ENCODE measurements at regions not wholly inside any gene's neighbourhood (a gene's known extent, or its start where the extent isn't known, plus 50 kb on each side); places are given as distances from the start of the nearest gene placed in this dataset.

DNA sequence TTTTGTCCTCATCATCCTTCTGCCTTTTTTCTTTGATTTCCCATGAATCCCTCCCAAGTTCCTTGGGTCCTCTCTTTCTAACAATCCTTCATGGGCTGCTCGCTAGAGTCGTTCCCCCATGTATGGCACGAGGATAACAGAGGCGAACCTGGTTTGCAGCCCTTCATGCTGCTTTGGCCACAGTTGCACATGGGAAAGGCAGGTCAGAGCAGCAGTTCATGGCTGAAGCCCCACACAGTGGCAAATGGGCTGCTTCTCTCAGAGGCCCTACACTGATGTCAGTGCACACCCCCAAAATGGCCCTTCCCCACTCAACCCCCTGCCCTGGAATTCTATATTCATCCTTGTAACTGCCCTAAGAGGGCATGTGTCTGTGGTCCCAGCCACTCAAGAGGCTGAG lies 335.4 kb upstream of the IGF1R start:
- Histone ChIP-seq H4K20me1 (replicated peaks; ENCODE audit: control insufficient read depth, insufficient read depth, low read length) (no peaks in the 10 kb centered on the region), H3K36me3 (ENCODE audit: control insufficient read depth, insufficient read depth, low read length) (no peaks in the 10 kb centered on the region), H3K9me3 (replicated peaks; ENCODE audit: control insufficient read depth, insufficient read depth, low read depth, low read length) (no peaks in the 10 kb centered on the region), H3K79me2 (ENCODE audit: control insufficient read depth, insufficient read depth, low read length) (no peaks in the 10 kb centered on the region), H3K27me3 (ENCODE audit: control insufficient read depth in 2 of 2, insufficient read depth in 2 of 2, low read length in 2 of 2) (no peaks in the 10 kb centered on the region), H2AFZ (ENCODE audit: low read depth, low read length) (no peak overlapping the region), H3K4me1 (replicated peaks in 1 of 2; ENCODE audit: control insufficient read depth in 2 of 2, insufficient read depth in 2 of 2, low read length in 2 of 2) (no peaks in the 10 kb centered on the region), H3K27ac (ENCODE audit: extremely low read depth, low read depth, low read length) (no peak overlapping the region), H3K9ac (ENCODE audit: insufficient read depth in 1 of 2, low read depth in 2 of 2, low read length in 2 of 2) (no peak overlapping the region), H3K9me1 (ENCODE audit: control insufficient read depth, insufficient read depth, low read length) (no peaks in the 10 kb centered on the region), H3K4me3 (no peak overlapping the region), H3K4me2 (ENCODE audit: insufficient read depth, low read length) (no peak overlapping the region)
- in situ Hi-C loops (cut with MboI): no loop called here
- FAIRE-seq (no peak), ATAC-seq (no peak), DNase-seq (ENCODE audit: extremely low read depth in 1 of 4, low spot score in 3 of 4) (no peak)
- 0% methylated on average over 4 of the region's 4 CpGs for WGBS (ENCODE audit: insufficient coverage, low coverage, missing lambda C conversion rate)
- intact Hi-C loops (cut with micrococcal nuclease): no loop called here
- ChIA-PET CTCF (ENCODE audit: low intra/inter-chr PET ratio) (interaction anchor here (0.6 kb wide), 1 partner anchor 115 kb away, joined by 3 read pairs; no protein-coding TSS in a partner anchor), POLR2A (interaction anchor here (1.3 kb wide), 1 partner anchor 12 kb away, joined by 4 read pairs; no protein-coding TSS in a partner anchor)
- no TSS peak for BruUV-seq (replicated peaks)
- TF ChIP-seq SMAD4 (CRISPR knock-in tag; conservative IDR thresholded peaks at IDR 0.05) (no peak), NFIX (CRISPR knock-in tag; IDR thresholded peaks at IDR 0.05; ENCODE audit: low read depth) (no peak), MED1 (CRISPR knock-in tag; IDR thresholded peaks at IDR 0.05; ENCODE audit: borderline replicate concordance) (no peak), MCM2 (IDR thresholded peaks at IDR 0.05; ENCODE audit: low read depth) (no peak), ZNF778 (CRISPR knock-in tag; IDR thresholded peaks at IDR 0.05) (no peak), KLF10 (CRISPR knock-in tag; IDR thresholded peaks at IDR 0.05) (no peak), BRF1 (IDR thresholded peaks at IDR 0.05; ENCODE audit: borderline replicate concordance, extremely low read depth, insufficient read length) (no peak), ZNF644 (tag; IDR thresholded peaks at IDR 0.05; ENCODE audit: low read depth) (no peak), U2AF1 (optimal IDR thresholded peaks at IDR 0.05; ENCODE audit: low read depth, low read length) (no peak), MECOM (CRISPR knock-in tag; IDR thresholded peaks at IDR 0.05) (no peak), STAT5B (CRISPR knock-in tag; IDR thresholded peaks at IDR 0.05) (no peak), ADNP (tag; IDR thresholded peaks at IDR 0.05) (no peak), ZNF740 (CRISPR knock-in tag; IDR thresholded peaks at IDR 0.05) (no peak), ZNF740 (tag; IDR thresholded peaks at IDR 0.05) (no peak)
